ENCODE measurements at regions not wholly inside any gene's neighbourhood (a gene's known extent, or its start where the extent isn't known, plus 50 kb on each side); places are given as distances from the start of the nearest gene placed in this dataset.

GRCh38 chr3:72126441-72127223 is 341.7 kb upstream of the PROK2 start:
- Histone ChIP-seq H3K27ac (replicated peaks) (no peak overlapping the region), H3K9me3 (replicated peaks) (peaks cover 9% of the 10 kb centered on the region), H3K27me3 (ENCODE audit: low read depth) (no peaks in the 10 kb centered on the region), H3K4me1 (peaks cover 25% of the 10 kb centered on the region), H3K36me3 (no peaks in the 10 kb centered on the region), H3K4me3 (no peak overlapping the region)
- TF ChIP-seq, protein P1, sequence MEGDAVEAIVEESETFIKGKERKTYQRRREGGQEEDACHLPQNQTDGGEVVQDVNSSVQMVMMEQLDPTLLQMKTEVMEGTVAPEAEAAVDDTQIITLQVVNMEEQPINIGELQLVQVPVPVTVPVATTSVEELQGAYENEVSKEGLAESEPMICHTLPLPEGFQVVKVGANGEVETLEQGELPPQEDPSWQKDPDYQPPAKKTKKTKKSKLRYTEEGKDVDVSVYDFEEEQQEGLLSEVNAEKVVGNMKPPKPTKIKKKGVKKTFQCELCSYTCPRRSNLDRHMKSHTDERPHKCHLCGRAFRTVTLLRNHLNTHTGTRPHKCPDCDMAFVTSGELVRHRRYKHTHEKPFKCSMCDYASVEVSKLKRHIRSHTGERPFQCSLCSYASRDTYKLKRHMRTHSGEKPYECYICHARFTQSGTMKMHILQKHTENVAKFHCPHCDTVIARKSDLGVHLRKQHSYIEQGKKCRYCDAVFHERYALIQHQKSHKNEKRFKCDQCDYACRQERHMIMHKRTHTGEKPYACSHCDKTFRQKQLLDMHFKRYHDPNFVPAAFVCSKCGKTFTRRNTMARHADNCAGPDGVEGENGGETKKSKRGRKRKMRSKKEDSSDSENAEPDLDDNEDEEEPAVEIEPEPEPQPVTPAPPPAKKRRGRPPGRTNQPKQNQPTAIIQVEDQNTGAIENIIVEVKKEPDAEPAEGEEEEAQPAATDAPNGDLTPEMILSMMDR (IDR thresholded peaks at IDR 0.05; ENCODE audit: borderline replicate concordance) = no peak
- DNase-seq = no peak
- intact Hi-C loops (cut with micrococcal nuclease) = no loop called here

GRCh38 chr3:72123908-72124441 is 339.0 kb upstream of the PROK2 start:
- intact Hi-C loops (cut with micrococcal nuclease) = no loop called here
- Histone ChIP-seq H3K4me1 (peaks cover 14% of the 10 kb centered on the region), H3K27me3 (ENCODE audit: low read depth) (no peaks in the 10 kb centered on the region), H3K27ac (replicated peaks) (peak overlapping the region; percentile 17), H3K4me3 (no peak overlapping the region), H3K9me3 (replicated peaks) (no peaks in the 10 kb centered on the region), H3K36me3 (no peaks in the 10 kb centered on the region)
- DNase-seq = peak; percentile 36
- TF ChIP-seq, protein P1 (IDR thresholded peaks at IDR 0.05; ENCODE audit: borderline replicate concordance) = no peak

DNA sequence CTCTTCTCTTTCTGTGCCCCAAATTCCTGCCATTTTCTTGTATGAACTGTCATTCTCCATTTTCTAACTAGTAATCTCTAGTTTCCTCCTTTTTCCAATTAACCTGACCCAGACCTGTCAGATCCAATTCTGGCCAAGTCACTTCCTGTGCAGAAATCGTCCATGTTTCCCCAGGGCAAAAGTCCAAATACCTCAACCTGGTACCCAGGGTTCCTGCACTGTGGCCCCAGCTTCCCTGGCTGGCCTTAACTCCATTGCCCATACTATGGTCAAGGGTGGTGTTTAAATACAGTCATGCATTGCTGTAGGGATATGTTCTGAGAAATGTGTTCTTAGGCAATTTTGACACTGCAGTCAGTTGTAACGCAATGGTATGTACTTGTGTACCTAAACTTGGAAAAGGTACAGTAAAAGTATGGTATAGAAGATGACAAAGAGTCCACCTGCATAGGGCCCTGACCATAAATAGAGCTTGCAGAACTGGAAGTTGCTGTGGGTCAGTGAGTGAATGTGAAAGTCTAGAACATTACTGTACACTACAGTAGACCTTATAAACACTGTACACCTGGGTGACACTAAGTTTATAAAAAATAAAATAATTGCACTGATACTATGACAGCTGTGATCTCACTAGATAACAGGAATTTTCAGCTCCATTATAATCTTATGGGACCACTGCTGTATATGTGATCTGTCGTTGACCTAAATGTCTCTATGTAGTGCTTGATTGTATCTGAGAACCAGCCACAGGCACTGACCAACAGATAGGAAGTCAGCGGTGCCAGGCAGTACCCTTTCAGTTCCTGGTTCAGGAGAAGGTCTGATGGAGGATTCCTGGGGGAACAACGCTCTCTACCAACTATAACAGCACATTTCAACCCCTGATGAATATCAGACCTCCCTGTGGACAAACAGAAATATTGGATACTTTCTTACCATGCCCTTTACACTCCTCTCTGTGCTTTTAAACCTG is 336.1 kb upstream of the PROK2 start:
- no peak overlapping the region for H3K4me3 ChIP-seq
- H3K27me3 ChIP-seq (ENCODE audit: low read depth) = no peaks in the 10 kb centered on the region
- H3K27ac ChIP-seq (replicated peaks) = no peak overlapping the region
- H3K4me1 ChIP-seq = peaks cover 14% of the 10 kb centered on the region
- no peak for DNase-seq
- intact Hi-C loops (cut with micrococcal nuclease) = no loop called here
- no peaks in the 10 kb centered on the region for H3K36me3 ChIP-seq
- no peaks in the 10 kb centered on the region for H3K9me3 ChIP-seq (replicated peaks)
- TF ChIP-seq, protein P1 (IDR thresholded peaks at IDR 0.05; ENCODE audit: borderline replicate concordance) = no peak

GRCh38 chr3:72120039-72120438 is 335.1 kb upstream of the PROK2 start:
- no peaks in the 10 kb centered on the region for H3K27me3 ChIP-seq (ENCODE audit: low read depth)
- DNase-seq = no peak
- no peaks in the 10 kb centered on the region for H3K9me3 ChIP-seq (replicated peaks)
- no peak overlapping the region for H3K27ac ChIP-seq (replicated peaks)
- intact Hi-C loops (cut with micrococcal nuclease) = no loop called here
- TF ChIP-seq, protein P1 (IDR thresholded peaks at IDR 0.05; ENCODE audit: borderline replicate concordance) = no peak
- no peak overlapping the region for H3K4me3 ChIP-seq
- peaks cover 14% of the 10 kb centered on the region for H3K4me1 ChIP-seq
- no peaks in the 10 kb centered on the region for H3K36me3 ChIP-seq

- Histone ChIP-seq H3K4me3 (no peak overlapping the region), H3K36me3 (no peaks in the 10 kb centered on the region), H3K4me1 (peaks cover 8% of the 10 kb centered on the region), H3K27ac (replicated peaks) (no peak overlapping the region), H3K9me3 (replicated peaks) (no peaks in the 10 kb centered on the region), H3K27me3 (ENCODE audit: low read depth) (no peaks in the 10 kb centered on the region)
- intact Hi-C loops (cut with micrococcal nuclease) = no loop called here
- no peak for DNase-seq
- TF ChIP-seq, protein P1 (IDR thresholded peaks at IDR 0.05; ENCODE audit: borderline replicate concordance) = no peak
Measured at GRCh38 chr3:72118628-72119027, 333.7 kb upstream of the PROK2 start.
